Right lobe of liver (tissue), 4 donors: ENCODE measurements at regions not wholly inside any gene's neighbourhood (a gene's known extent, or its start where the extent isn't known, plus 50 kb on each side); places are given as distances from the start of the nearest gene placed in this dataset.

ENCODE experiments used
- POLR2A ChIP-seq: fragments of 450-650 bp; IDR thresholded peaks from one replicate; pipeline ENCODE4 v1.6.1; 2017; ENCODE audit warnings: antibody characterized with exemption, mild to moderate bottlenecking
- TF ChIP-seq, protein P1 (sequence below), 4 donors: fragments of 200-600 bp in 3 of 4; fragments of 450-650 bp in 1 of 4; IDR thresholded peaks; one replicate each; pipeline versions ENCODE4 v1.5.1 to v1.8.0; 2016 to 2022; ENCODE audit warnings: antibody characterized with exemption in 4 of 4, mild to moderate bottlenecking in 2 of 4
- donor health status: DM: no; HTN: no; CAD: no.
- donor health status: DM: no; HTN: no; CAD: no.
- donor health status: DM: no; HTN: yes; CAD: no.

DNA sequence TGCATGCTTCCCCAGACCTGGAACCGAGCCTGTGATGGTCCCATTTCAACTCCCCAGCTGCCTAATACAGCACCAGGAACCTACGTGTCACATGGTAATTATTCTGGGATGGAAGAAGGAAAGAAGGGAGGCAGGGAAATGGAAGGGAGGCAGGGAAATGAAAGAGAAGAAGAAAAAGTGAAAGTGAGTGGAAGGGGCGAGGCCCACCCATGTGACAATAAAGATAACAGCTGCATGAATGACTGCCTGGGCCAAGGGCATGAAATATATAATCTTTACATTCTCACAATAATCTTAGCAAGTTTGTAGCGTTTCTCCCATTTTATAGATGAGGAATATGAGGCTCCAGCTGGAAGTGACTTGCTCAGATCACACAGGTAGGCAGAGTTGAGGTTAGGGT lies 245.0 kb upstream of the PWP1 start:
- TF ChIP-seq POLR2A = no peak
- TF ChIP-seq, protein P1, sequence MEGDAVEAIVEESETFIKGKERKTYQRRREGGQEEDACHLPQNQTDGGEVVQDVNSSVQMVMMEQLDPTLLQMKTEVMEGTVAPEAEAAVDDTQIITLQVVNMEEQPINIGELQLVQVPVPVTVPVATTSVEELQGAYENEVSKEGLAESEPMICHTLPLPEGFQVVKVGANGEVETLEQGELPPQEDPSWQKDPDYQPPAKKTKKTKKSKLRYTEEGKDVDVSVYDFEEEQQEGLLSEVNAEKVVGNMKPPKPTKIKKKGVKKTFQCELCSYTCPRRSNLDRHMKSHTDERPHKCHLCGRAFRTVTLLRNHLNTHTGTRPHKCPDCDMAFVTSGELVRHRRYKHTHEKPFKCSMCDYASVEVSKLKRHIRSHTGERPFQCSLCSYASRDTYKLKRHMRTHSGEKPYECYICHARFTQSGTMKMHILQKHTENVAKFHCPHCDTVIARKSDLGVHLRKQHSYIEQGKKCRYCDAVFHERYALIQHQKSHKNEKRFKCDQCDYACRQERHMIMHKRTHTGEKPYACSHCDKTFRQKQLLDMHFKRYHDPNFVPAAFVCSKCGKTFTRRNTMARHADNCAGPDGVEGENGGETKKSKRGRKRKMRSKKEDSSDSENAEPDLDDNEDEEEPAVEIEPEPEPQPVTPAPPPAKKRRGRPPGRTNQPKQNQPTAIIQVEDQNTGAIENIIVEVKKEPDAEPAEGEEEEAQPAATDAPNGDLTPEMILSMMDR (IDR thresholded peaks at IDR 0.05) = no peak
